HG03135 (cell line): ENCODE measurements at regions not wholly inside any gene's neighbourhood (a gene's known extent, or its start where the extent isn't known, plus 50 kb on each side); places are given as distances from the start of the nearest gene placed in this dataset.
"Not testable (repeated sequence)": the region's sequence is repeated elsewhere in the genome, so short reads cannot be mapped to it uniquely, and the experiment has no call there.

Source experiments
- ATAC-seq: cut with Tn5 transposase; IDR thresholded peaks from one replicate; pipeline ENCODE4 v1.9.1; 2021; ENCODE audit warnings: mild to moderate bottlenecking, moderate library complexity; ENCODE audit not compliant: unreplicated experiment

DNA sequence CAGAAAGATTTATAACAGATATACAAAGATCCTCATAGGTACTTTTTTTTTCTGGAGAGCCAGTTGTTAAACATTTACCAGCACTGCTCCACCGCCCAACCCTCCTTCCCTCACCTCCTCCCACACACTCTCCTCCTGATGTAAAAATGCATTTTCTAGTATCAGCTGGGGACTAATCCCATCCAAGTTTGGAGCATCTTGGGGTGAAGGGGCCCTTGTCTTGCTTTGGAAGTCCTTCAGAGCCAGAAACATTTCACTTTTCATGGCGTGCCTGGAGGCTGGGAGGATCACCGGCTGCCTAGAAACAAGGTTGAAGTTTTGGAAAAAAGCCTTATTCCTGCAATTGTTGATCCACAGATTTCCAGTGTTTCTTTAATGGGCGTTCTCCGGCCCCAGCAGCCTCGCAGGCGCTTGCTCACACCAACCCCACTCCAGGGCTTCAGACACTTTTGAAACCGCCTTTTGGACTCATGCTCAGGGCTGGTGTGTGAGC is 165.1 kb upstream of the AFDN start:
- ATAC-seq: no peak

- no peak for ATAC-seq
Observed at GRCh38 chr6:167662075-167662880, 164.4 kb upstream of the AFDN start.

DNA sequence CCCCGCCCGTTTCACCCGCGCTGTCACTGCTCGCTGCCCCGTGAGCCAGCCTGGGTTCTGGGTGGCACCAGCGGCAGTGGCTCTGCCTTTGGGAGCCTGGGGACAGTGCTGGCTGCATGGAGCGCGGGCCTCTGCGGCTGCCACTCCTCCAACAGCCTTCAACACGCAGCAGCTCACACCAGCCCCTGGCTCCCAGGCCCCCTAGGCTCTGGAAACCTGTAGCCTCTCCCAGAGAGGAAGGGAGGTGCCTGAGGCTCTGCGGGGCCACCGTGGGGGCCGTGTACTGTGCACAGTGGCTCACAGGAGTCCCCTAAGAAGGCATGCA is 163.9 kb upstream of the AFDN start:
- no peak for ATAC-seq

- no peak for ATAC-seq
Observed at GRCh38 chr6:167663316-167663715, 163.4 kb upstream of the AFDN start.

DNA sequence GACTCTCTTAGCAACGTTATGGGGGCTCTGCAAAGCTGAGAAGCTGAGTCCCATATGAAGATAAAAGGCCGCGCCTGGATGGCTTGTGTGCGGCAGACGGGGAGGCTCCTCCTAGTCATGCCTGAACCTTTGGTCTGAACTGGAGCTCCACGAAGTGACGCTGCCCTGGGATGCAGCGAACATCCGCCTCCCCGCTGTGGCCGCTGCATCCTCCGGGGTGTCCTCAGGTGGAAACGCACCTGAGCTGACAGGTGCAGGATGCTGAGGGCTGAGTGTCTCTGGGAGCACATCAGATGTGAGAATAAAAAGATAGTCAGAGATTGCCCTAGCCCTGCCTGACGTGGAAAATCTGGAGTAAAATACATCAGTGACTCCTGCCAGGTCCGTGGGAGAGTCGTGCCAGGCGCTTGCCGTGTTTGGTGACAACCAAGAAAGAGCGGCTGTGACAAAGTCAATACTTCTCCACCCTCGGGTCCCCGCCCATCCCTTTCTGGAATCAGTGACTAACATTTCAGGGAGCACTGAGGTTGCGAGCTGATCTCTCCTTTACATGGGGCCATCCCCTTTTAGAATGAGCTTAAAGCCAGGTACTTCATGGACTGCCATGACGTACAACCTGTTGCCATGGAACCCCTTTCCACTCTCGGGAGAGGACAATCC is 162.8 kb upstream of the AFDN start:
- ATAC-seq: no peak

- no peak for ATAC-seq
Observed at GRCh38 chr6:167664678-167665660, 161.7 kb upstream of the AFDN start.

DNA sequence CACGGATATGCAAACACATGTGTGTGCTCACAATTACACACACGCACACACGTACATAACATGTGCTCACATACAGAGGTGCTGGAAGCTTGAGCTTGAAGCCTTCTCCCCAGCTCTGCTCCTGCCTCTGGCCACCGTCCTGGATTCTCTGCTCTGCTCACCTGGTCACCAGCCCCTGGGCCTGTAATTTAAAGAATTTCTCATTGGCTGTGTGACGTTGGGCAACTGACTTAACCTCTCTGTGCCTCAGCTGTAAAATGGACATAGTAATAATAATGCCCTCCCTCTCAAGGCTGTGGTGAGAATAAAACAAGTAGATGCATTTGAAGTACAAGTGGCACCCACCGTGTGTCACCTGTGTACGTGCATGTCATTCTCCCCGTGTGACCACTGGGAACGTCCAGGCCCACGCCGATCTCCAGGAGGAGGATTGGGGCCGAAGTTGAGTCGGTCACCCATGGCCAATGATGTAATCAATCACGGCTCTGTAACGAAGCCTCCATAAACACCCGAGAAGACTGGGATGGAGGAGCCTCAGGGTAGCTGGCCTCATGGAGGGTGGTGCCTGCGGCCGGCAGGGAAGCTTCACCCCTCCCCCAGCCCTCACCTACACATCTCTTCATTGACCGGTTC is 160.9 kb upstream of the AFDN start:
- no peak for ATAC-seq

DNA sequence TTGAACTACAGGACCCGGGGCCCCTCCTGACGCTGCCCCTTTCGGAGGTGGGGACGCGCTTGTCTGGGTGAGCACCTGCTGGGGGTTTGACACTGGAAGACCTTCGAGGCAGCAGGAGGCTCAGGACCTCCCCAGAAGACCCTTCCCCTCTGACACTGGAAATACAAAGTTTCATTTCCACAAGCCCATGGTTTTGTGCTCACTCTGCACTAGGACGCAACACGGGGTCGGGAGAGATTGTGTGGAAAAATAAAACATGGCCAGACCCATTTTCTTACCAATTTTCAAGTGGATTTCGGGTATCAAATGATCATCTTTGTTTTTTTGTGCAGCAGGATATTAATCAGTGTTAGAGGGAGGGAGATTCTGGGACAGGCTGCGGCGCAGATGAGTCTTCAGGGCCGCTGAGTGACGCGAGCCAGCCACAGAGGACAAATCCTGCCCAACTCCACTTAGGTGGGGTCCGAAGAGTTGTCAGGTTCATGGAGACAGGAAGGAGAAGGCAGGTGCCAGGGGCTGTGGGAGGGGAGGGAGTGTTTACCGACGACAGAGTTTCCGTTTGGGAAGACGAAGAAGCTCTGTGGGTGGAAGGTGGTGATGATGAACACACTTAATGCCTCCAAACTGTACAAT is 160.0 kb upstream of the AFDN start:
- ATAC-seq: no peak

DNA sequence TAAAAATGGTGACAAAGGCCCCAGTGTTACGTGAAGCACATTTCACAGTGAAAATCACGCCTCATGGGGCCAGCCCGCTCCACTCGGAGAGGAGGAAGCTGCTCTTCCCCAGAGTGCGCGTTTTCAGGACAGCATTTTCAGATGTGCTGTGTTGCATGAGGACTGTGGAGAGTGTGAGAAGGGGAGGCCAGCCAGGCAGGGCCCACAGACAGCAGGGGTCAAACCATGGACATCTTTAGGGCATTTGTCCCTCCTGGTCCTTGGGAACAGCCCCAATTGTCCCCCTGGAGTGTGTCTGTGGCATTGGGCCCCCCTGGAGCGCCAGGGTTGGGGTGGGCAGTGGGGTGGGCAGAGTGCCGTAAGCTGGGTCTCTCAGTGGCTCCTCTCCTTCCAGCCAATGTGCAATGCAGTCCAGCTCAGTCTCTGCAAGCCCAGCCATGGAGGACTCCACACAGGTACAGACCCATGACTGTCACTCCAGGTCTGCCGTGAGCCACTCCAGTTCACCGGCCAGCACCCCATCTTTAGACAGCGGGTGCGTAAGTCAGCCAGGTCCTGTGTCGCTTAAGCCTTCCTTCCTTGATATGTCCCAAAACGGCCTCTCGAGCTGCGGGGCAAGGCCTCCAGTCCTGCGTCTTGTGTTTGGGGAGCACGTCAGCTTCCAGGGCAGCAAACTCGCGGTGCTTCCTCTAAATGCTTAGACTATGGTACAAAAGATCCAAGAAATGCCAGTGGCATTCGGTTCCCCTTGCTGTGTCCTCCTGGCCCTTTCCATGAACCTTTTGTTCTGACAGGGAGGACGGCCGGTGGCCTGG is 159.3 kb upstream of the AFDN start:
- ATAC-seq: no peak

DNA sequence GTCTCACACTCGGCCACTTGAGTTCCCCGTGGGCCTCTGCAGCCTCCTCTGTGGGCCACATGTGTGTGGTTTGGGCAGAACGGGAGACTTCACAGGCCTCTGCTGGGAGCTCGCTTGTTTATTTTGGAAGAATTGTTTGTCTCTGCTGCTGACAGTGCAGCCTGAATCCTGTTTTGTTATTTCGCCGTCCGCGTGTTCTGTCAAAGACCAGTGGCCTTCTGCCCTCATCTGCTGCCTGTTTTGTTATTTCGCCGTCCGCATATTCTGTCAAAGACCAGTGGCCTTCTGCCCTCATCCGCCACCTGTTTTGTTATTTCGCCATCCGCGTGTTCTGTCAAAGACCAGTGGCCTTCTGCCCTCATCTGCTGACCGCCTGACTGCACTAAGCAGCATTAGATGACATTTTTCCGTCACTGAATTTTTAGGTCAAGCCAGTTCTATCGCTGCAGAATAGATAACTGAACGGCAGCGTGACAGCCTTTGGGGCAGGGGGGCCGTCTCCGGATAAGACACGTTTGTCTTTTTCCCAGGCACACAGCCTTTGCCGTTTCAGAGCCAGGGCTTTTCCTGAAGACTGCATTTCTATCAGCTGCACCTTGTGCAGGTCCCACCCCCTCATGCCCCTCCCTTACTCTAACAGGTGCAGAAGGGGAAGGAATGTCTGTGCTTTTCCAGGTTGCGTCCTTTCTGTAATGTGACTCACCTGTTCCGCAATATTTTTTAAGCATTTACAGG is 158.5 kb upstream of the AFDN start:
- ATAC-seq: no peak

- no peak for ATAC-seq
Observed at GRCh38 chr6:167668754-167669552, 157.8 kb upstream of the AFDN start.

GRCh38 chr6:167669553-167669849 is 157.2 kb upstream of the AFDN start:
- ATAC-seq: no peak

- ATAC-seq: no peak
Observed at GRCh38 chr6:167669870-167670802, 156.6 kb upstream of the AFDN start.

DNA sequence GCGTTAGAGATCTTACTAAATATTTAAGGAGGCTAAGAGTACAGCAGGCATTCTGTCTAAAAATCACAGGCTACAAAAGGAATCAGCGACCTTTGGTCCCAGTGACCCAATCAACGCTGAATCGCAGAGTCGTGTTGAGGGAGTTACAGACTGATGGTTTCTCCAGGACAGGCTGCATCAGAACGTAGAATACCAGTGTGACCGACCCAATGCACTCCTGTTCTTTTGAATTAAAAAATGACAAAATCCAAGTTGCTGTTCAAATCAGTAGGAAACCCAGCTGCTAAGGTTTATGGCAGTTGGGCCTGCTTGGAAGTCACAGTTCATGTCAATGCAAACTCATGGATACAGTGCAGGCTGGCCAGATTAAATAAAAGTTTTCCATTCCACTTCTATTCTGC is 155.8 kb upstream of the AFDN start:
- no peak for ATAC-seq

DNA sequence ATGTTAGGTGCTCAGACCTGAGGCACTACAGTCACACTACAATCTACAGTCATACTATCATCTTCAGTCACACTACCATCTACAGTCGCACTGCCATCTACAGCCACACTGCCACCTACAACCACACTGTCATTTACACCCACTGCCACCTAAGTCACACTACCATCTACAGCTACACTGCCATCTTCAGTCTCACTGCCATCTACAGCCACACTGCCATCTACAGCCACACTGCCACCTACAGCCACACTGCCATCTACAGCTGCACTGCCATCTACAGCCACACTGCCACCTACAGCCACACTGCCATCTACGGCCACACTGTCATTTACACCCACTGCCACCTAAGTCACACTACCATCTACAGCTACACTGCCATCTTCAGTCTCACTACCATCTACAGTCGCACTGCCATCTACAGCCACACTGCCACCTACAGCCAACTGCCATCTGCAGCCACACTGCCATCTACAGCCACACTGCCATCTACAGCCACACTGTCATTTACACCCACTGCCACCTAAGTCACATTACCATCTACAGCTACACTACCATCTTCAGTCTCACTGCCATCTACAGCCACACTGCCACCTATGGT is 155.2 kb upstream of the AFDN start:
- not testable (repeated sequence) for ATAC-seq

DNA sequence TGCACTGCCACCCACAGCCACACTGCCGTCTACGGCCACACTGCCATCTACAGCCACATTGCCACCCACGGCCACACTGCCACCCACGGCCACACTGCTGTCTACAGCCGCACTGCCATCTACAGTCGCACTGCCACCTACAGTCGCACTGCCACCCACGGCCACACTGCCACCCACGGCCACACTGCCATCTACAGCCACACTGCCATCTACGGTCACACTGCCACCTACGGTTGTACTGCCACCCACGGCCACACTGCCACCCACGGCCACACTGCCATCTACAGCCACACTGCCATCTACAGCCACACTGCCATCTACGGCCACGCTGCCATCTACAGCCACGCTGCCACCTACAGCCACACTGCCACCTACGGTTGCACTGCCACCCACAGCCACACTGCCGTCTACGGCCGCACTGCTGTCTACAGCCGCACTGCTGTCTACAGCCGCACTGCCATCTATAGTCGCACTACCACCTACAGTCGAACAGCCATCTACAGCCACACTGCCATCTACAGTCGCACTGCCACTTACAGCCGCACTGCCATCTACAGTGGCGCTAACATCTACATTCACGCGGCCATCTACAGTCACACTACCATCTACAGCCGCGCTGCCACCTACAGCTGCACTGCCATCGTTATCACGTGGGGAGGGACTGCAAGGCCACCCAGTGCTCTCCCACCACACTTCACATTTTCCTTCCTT is 154.6 kb upstream of the AFDN start:
- no peak for ATAC-seq
